CD14-positive monocyte (primary cell): ENCODE measurements at regions not wholly inside any gene's neighbourhood (a gene's known extent, or its start where the extent isn't known, plus 50 kb on each side); places are given as distances from the start of the nearest gene placed in this dataset.

Source experiments
- DNase-seq, 3 donors: peaks; one replicate each; pipeline ENCODE4 v3.0.0-alpha.2; 2011 to 2022
- H2AFZ ChIP-seq: 2 replicates; pipeline ENCODE4 v1.6.0; 2012; ENCODE audit warnings: mild to moderate bottlenecking, low read depth, low read length, inconsistent platforms; ENCODE audit not compliant: insufficient read depth, poor library complexity, severe bottlenecking
- H3K27ac ChIP-seq, 2 donors: 1 replicate in 1 of 2; 2 replicates in 1 of 2; pipeline ENCODE4 v1.5.1; 2012 to 2013; ENCODE audit warnings: low read length in 2 of 2, control low read depth in 1 of 2, inconsistent platforms in 1 of 2, low read depth in 1 of 2, mild to moderate bottlenecking in 1 of 2
- H3K27me3 ChIP-seq, 2 donors: one replicate each; pipeline versions ENCODE4 v1.6.0 to v1.6.1; 2011 to 2013; ENCODE audit warnings: low read length in 2 of 2; ENCODE audit not compliant: control insufficient read depth in 2 of 2, insufficient read depth in 2 of 2
- H3K36me3 ChIP-seq, 2 donors: replicated peaks in 1 of 2; 1 replicate in 1 of 2; 2 replicates in 1 of 2; pipeline versions ENCODE4 v1.5.1 to v1.6.1; 2012 to 2013; ENCODE audit warnings: low read length in 2 of 2, control low read depth in 1 of 2, inconsistent platforms in 1 of 2, mild to moderate bottlenecking in 1 of 2; ENCODE audit not compliant: insufficient read depth in 2 of 2, control insufficient read depth in 1 of 2
- H3K4me1 ChIP-seq, 2 donors: 1 replicate in 1 of 2; 2 replicates in 1 of 2; pipeline versions ENCODE4 v1.5.1 to v1.6.1; 2012 to 2013; ENCODE audit warnings: low read length in 2 of 2, control low read depth in 1 of 2, inconsistent platforms in 1 of 2, mild to moderate bottlenecking in 1 of 2, moderate library complexity in 1 of 2; ENCODE audit not compliant: insufficient read depth in 2 of 2, control insufficient read depth in 1 of 2
- H3K4me2 ChIP-seq: replicated peaks from 2 replicates; pipeline ENCODE3; 2012; ENCODE audit warnings: low read length, moderate library complexity, mild to moderate bottlenecking; ENCODE audit not compliant: poor library complexity, severe bottlenecking; ENCODE audit errors: extremely low read depth
- H3K4me3 ChIP-seq, 3 experiments: fragments of 200-600 bp in 1 of 3; sonication (generic) in 1 of 3; replicated peaks in 1 of 3; 1 replicate in 2 of 3; 2 replicates in 1 of 3; pipeline ENCODE4 v1.5.1; 2011 to 2013; ENCODE audit warnings: low read length in 3 of 3, mild to moderate bottlenecking in 3 of 3, control low read depth in 2 of 3, low read depth in 2 of 3, inconsistent platforms in 1 of 3, moderate library complexity in 1 of 3
- H3K79me2 ChIP-seq: 2 replicates; pipeline ENCODE4 v1.6.0; 2012; ENCODE audit warnings: mild to moderate bottlenecking, control low read depth, inconsistent platforms, low read length, moderate library complexity; ENCODE audit not compliant: insufficient read depth
- H3K9ac ChIP-seq: 2 replicates; pipeline ENCODE4 v1.6.0; 2017; ENCODE audit warnings: low read length, mild to moderate bottlenecking; ENCODE audit not compliant: insufficient read depth, poor library complexity, severe bottlenecking
- H3K9me3 ChIP-seq, 2 donors: replicated peaks in 1 of 2; 1 replicate in 1 of 2; 2 replicates in 1 of 2; pipeline versions ENCODE4 v1.5.1 to v1.6.1; 2012 to 2013; ENCODE audit warnings: low read length in 2 of 2, control low read depth in 1 of 2; ENCODE audit not compliant: control insufficient read depth in 1 of 2, insufficient read depth in 1 of 2
- H4K20me1 ChIP-seq: 2 replicates; pipeline ENCODE4 v1.6.0; 2012; ENCODE audit warnings: mild to moderate bottlenecking, low read length, control low read depth, moderate library complexity; ENCODE audit not compliant: insufficient read depth
- H3K27ac Mint-ChIP-seq, 7 donors: one replicate each; pipeline ENCODE4 v1.8.0; 2020; ENCODE audit warnings: mild to moderate bottlenecking in 7 of 7, mixed read lengths in 7 of 7, moderate library complexity in 6 of 7, inconsistent platforms in 2 of 7
- H3K27me3 Mint-ChIP-seq, 3 donors: one replicate each; pipeline ENCODE4 v1.8.0; 2021 to 2022; ENCODE audit warnings: low read depth in 3 of 3, mild to moderate bottlenecking in 3 of 3, mixed read lengths in 3 of 3, moderate library complexity in 3 of 3, inconsistent platforms in 1 of 3
- H3K36me3 Mint-ChIP-seq, 2 donors: one replicate each; pipeline ENCODE4 v1.8.0; 2020; ENCODE audit warnings: mixed read lengths in 2 of 2, inconsistent platforms in 1 of 2, mild to moderate bottlenecking in 1 of 2
- H3K4me1 Mint-ChIP-seq: one replicate; pipeline ENCODE4 v1.8.0; 2020; ENCODE audit warnings: mild to moderate bottlenecking, mixed read lengths
- H3K4me3 Mint-ChIP-seq, 2 donors: one replicate each; pipeline ENCODE4 v1.8.0; 2020; ENCODE audit warnings: mild to moderate bottlenecking in 2 of 2, mixed read lengths in 2 of 2, moderate library complexity in 1 of 2
- H3K9me3 Mint-ChIP-seq, 7 donors: one replicate each; pipeline ENCODE4 v1.8.0; 2020 to 2022; ENCODE audit warnings: mixed read lengths in 7 of 7, mild to moderate bottlenecking in 6 of 7, moderate library complexity in 6 of 7, inconsistent platforms in 2 of 7
- WGBS: methylation state at CpG from one replicate; pipeline ENCODE4 v1.1.5; 2013; ENCODE audit warnings: missing lambda C conversion rate; ENCODE audit not compliant: insufficient coverage; 5-methylcytosine and 5-hydroxymethylcytosine counted together
- intact Hi-C, 2 donors: fragments of 100-400 bp; cut with micrococcal nuclease; formaldehyde crosslinking; loops; one replicate each; pipeline versions ENCODE4 v1.15.0 to v1.15.1; 2023
- TF ChIP-seq, protein P1 (sequence below): fragments of 200-600 bp; IDR thresholded peaks from one replicate; pipeline ENCODE4 v1.8.0; 2022; ENCODE audit warnings: antibody characterized with exemption, mild to moderate bottlenecking

DNA sequence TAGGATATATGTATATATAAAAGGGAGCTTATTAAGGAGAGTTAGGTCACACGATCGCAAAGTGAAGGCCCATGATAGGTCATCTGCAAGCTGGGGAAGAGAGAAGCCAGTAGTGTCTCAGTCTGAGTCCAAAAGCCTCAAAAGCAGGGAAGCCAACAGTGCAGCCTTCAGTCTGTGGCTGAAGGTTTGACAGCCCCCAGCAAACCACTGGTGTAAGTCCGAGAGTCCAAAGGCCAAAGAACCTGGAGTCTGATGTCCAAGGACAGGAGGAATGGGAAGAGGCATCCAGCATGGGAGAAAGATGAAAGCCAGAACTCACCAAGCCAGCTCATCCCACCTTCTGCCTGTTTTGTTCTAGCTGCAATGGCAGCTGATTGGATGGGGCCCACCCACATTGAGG is 88.9 kb upstream of the TBX20 start:
- Histone ChIP-seq H3K27me3 (no peaks in the 10 kb centered on the region), H3K9ac (no peak overlapping the region), H4K20me1 (no peaks in the 10 kb centered on the region), H3K4me1 (no peaks in the 10 kb centered on the region), H3K9me3 (peaks cover 0 to 4% of the 10 kb centered on the region in 2 donors), H3K36me3 (no peaks in the 10 kb centered on the region), H3K27ac (no peak overlapping the region), H2AFZ (no peak overlapping the region), H3K4me2 (no peak overlapping the region), H3K79me2 (no peaks in the 10 kb centered on the region), H3K4me3 (no peak overlapping the region)
- intact Hi-C loops, result no loop called here
- no peak overlapping the region for H3K4me3 Mint-ChIP-seq
- DNase-seq, result no peak
- no peaks in the 10 kb centered on the region for H3K4me1 Mint-ChIP-seq
- TF ChIP-seq, protein P1, sequence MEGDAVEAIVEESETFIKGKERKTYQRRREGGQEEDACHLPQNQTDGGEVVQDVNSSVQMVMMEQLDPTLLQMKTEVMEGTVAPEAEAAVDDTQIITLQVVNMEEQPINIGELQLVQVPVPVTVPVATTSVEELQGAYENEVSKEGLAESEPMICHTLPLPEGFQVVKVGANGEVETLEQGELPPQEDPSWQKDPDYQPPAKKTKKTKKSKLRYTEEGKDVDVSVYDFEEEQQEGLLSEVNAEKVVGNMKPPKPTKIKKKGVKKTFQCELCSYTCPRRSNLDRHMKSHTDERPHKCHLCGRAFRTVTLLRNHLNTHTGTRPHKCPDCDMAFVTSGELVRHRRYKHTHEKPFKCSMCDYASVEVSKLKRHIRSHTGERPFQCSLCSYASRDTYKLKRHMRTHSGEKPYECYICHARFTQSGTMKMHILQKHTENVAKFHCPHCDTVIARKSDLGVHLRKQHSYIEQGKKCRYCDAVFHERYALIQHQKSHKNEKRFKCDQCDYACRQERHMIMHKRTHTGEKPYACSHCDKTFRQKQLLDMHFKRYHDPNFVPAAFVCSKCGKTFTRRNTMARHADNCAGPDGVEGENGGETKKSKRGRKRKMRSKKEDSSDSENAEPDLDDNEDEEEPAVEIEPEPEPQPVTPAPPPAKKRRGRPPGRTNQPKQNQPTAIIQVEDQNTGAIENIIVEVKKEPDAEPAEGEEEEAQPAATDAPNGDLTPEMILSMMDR, result no peak
- 100% methylated on average over 3 of the region's 3 CpGs for WGBS
- H3K27me3 Mint-ChIP-seq, result peaks cover 4 to 8% (median 6%) of the 10 kb centered on the region in 3 donors
- peaks cover 0 to 8% (median 0%) of the 10 kb centered on the region in 7 donors for H3K9me3 Mint-ChIP-seq
- no peak overlapping the region for H3K27ac Mint-ChIP-seq
- H3K36me3 Mint-ChIP-seq, result no peaks in the 10 kb centered on the region

DNA sequence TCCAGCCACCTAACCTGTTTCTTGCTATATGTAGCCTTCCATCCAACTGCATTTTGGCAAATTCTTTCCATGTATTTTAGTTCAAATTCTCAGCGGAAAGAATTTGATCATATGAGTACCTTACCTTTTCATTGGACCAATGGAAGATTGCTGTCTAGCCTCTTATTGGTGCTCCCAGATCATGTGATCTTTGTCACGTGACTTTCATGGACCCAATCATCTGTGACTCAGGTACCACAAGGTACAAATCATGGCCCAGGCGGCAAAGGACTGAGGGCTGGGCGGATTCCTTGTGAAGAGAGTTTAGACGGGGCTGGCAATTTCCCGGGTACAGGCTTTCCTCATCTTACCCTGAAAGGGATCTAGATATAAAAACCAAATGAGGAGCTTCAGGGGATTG is 85.9 kb upstream of the TBX20 start:
- no peaks in the 10 kb centered on the region for H3K36me3 ChIP-seq
- H3K27me3 Mint-ChIP-seq, result peaks cover 5 to 7% (median 7%) of the 10 kb centered on the region in 3 donors
- H3K27ac ChIP-seq, result no peak overlapping the region
- WGBS, result 91% methylated on average over 6 of the region's 6 CpGs
- no peaks in the 10 kb centered on the region for H3K4me1 ChIP-seq
- no peak overlapping the region for H3K9ac ChIP-seq
- intact Hi-C loops, result no loop called here
- no peak overlapping the region for H3K27ac Mint-ChIP-seq
- H3K4me2 ChIP-seq, result no peak overlapping the region
- no peak overlapping the region for H3K4me3 Mint-ChIP-seq
- no peaks in the 10 kb centered on the region for H3K36me3 Mint-ChIP-seq
- no peaks in the 10 kb centered on the region for H3K27me3 ChIP-seq
- H3K9me3 ChIP-seq, result peaks cover 0 to 4% of the 10 kb centered on the region in 2 donors
- no peak overlapping the region for H3K4me3 ChIP-seq
- H3K9me3 Mint-ChIP-seq, result peaks cover 0 to 6% (median 0%) of the 10 kb centered on the region in 7 donors
- no peak for DNase-seq
- no peaks in the 10 kb centered on the region for H3K4me1 Mint-ChIP-seq
- H2AFZ ChIP-seq, result no peak overlapping the region
- TF ChIP-seq, protein P1, result no peak
- no peaks in the 10 kb centered on the region for H3K79me2 ChIP-seq
- no peaks in the 10 kb centered on the region for H4K20me1 ChIP-seq
